WTC11 (cell line): ENCODE measurements at regions not wholly inside any gene's neighbourhood (a gene's known extent, or its start where the extent isn't known, plus 50 kb on each side); places are given as distances from the start of the nearest gene placed in this dataset.

Experiments
- ATAC-seq: fragments of 200-7000 bp; cut with Tn5 transposase; 2 replicates; pipeline ENCODE4 v1.10.0; 2021; ENCODE audit warnings: mild to moderate bottlenecking, moderate library complexity
- CTCF ChIA-PET: fragments of 300-600 bp; sonication (Branson Sonifier 250); formaldehyde crosslinking; loops from one replicate; lab custom pipeline; 2021; ENCODE audit warnings: antibody characterized with exemption; lab: Charles Lee
- POLR2A ChIA-PET: fragments of 350-600 bp; sonication (Branson Sonifier 250); formaldehyde crosslinking; loops from one replicate; lab custom pipeline; 2021; ENCODE audit warnings: antibody characterized with exemption; lab: Charles Lee
- DNase-seq: peaks from one replicate; pipeline ENCODE4 v3.0.0; 2021; ENCODE audit warnings: low spot score
- H3K27ac Mint-ChIP-seq: 2 replicates; pipeline ENCODE4 v1.8.0; 2021; ENCODE audit warnings: mixed read lengths
- H3K27me3 Mint-ChIP-seq: 2 replicates; pipeline ENCODE4 v1.8.0; 2021; ENCODE audit warnings: low read depth, mild to moderate bottlenecking, moderate library complexity, mixed read lengths
- H3K36me3 Mint-ChIP-seq: 2 replicates; pipeline ENCODE4 v1.8.0; 2021; ENCODE audit warnings: mixed read lengths
- H3K4me1 Mint-ChIP-seq: 2 replicates; pipeline ENCODE4 v1.8.0; 2022; ENCODE audit warnings: mixed read lengths
- H3K4me3 Mint-ChIP-seq: 2 replicates; pipeline ENCODE4 v1.8.0; 2021; ENCODE audit warnings: mild to moderate bottlenecking, moderate library complexity, mixed read lengths
- H3K9me3 Mint-ChIP-seq: 2 replicates; pipeline ENCODE4 v1.8.0; 2021; ENCODE audit warnings: mixed read lengths
- AR ChIP-seq: fragments of 250-450 bp; sonication (Bioruptor Pico); IDR thresholded peaks from 2 replicates; pipeline ENCODE4 v1.9.0; 2021; ENCODE audit warnings: mild to moderate bottlenecking
- ARID4B ChIP-seq: sonication (generic); formaldehyde crosslinking; IDR thresholded peaks from 2 replicates; pipeline ENCODE4 v1.8.0; 2023; ENCODE audit warnings: missing genetic modification reagents, mild to moderate bottlenecking, borderline replicate concordance
- ATF6 ChIP-seq: sonication (generic); formaldehyde crosslinking; IDR thresholded peaks from 2 replicates; pipeline ENCODE4 v1.8.1; 2023; ENCODE audit warnings: mild to moderate bottlenecking, missing genetic modification reagents
- FOXK1 ChIP-seq: sonication (generic); formaldehyde crosslinking; IDR thresholded peaks from 2 replicates; pipeline ENCODE4 v1.8.0; 2022; ENCODE audit warnings: mild to moderate bottlenecking, moderate library complexity, missing genetic modification reagents
- GTF2I ChIP-seq: fragments of 250-450 bp; sonication (Bioruptor Pico); conservative IDR thresholded peaks from 2 replicates; pipeline ENCODE4 v1.4.0; 2021; ENCODE audit warnings: mild to moderate bottlenecking
- HMGXB4 ChIP-seq: sonication (generic); formaldehyde crosslinking; IDR thresholded peaks from 2 replicates; pipeline ENCODE4 v1.8.1; 2023; ENCODE audit warnings: mild to moderate bottlenecking, moderate library complexity, missing genetic modification reagents
- IRF1 ChIP-seq: sonication (generic); formaldehyde crosslinking; IDR thresholded peaks from 2 replicates; pipeline ENCODE4 v1.8.0; 2023; ENCODE audit warnings: missing genetic modification reagents
- PREB ChIP-seq: sonication (generic); formaldehyde crosslinking; IDR thresholded peaks from 2 replicates; pipeline ENCODE4 v1.8.1; 2022; ENCODE audit warnings: mild to moderate bottlenecking, missing genetic modification reagents, moderate library complexity, borderline replicate concordance
- SP1 ChIP-seq: sonication (generic); formaldehyde crosslinking; conservative IDR thresholded peaks from 2 replicates; pipeline ENCODE4 v1.8.1; 2022; ENCODE audit warnings: missing genetic modification reagents
- STAT6 ChIP-seq: sonication (generic); formaldehyde crosslinking; conservative IDR thresholded peaks from 2 replicates; pipeline ENCODE4 v1.8.1; 2023; ENCODE audit warnings: mild to moderate bottlenecking, low read depth, missing genetic modification reagents, moderate library complexity
- TEAD1 ChIP-seq: sonication (generic); formaldehyde crosslinking; IDR thresholded peaks from 2 replicates; pipeline ENCODE4 v1.8.0; 2022; ENCODE audit warnings: mild to moderate bottlenecking, missing genetic modification reagents
- TEAD4 ChIP-seq: sonication (generic); formaldehyde crosslinking; IDR thresholded peaks from 2 replicates; pipeline ENCODE4 v1.8.0; 2022; ENCODE audit warnings: mild to moderate bottlenecking, missing genetic modification reagents
- ZBTB21 ChIP-seq: sonication (generic); formaldehyde crosslinking; IDR thresholded peaks from 2 replicates; pipeline ENCODE4 v1.8.1; 2023; ENCODE audit warnings: mild to moderate bottlenecking, missing genetic modification reagents, borderline replicate concordance
- ZNF121 ChIP-seq: sonication (generic); formaldehyde crosslinking; IDR thresholded peaks from 2 replicates; pipeline ENCODE4 v1.8.0; 2023; ENCODE audit warnings: missing genetic modification reagents
- ZNF138 ChIP-seq: sonication (generic); formaldehyde crosslinking; conservative IDR thresholded peaks from 2 replicates; pipeline ENCODE4 v1.8.1; 2022; ENCODE audit warnings: mild to moderate bottlenecking, moderate library complexity, missing genetic modification reagents
- ZNF232 ChIP-seq: sonication (generic); formaldehyde crosslinking; IDR thresholded peaks from 2 replicates; pipeline ENCODE4 v1.8.0; 2022; ENCODE audit warnings: mild to moderate bottlenecking, missing genetic modification reagents
- ZNF396 ChIP-seq: fragments of 250-450 bp; sonication (Bioruptor Pico); IDR thresholded peaks from 2 replicates; pipeline ENCODE4 v1.8.0; 2021; ENCODE audit warnings: mild to moderate bottlenecking, moderate library complexity, borderline replicate concordance
- ZNF416 ChIP-seq: fragments of 250-450 bp; sonication (Bioruptor Pico); IDR thresholded peaks from 2 replicates; pipeline ENCODE4 v1.9.0; 2021; ENCODE audit warnings: mild to moderate bottlenecking, inconsistent platforms
- ZNF512 ChIP-seq: sonication (generic); formaldehyde crosslinking; IDR thresholded peaks from 2 replicates; pipeline ENCODE4 v1.8.1; 2022; ENCODE audit warnings: missing genetic modification reagents, borderline replicate concordance
- ZNF671 ChIP-seq: fragments of 250-450 bp; sonication (Bioruptor Pico); IDR thresholded peaks from 2 replicates; pipeline ENCODE4 v1.8.0; 2021; ENCODE audit warnings: mild to moderate bottlenecking

GRCh38 chrY:10986655-10987054 is 1459.0 kb downstream of the TSPY10 start (continued):
- TF ChIP-seq HMGXB4 (CRISPR knock-in tag) (no peak), ZNF232 (CRISPR knock-in tag) (no peak), AR (CRISPR knock-in tag) (no peak), ZBTB21 (CRISPR knock-in tag) (no peak), ZNF416 (CRISPR knock-in tag) (no peak), ZNF138 (no peak), GTF2I (CRISPR knock-in tag) (no peak), TEAD1 (CRISPR knock-in tag) (no peak), ZNF671 (CRISPR knock-in tag) (no peak), ZNF512 (CRISPR knock-in tag) (no peak), ZNF396 (no peak), SP1 (CRISPR knock-in tag) (no peak), STAT6 (no peak)

- CTCF ChIA-PET: no interaction called here
- Mint-ChIP-seq H3K4me1 (no peaks in the 10 kb centered on the region), H3K9me3 (peaks cover 100% of the 10 kb centered on the region), H3K36me3 (peaks cover 99% of the 10 kb centered on the region), H3K27ac (no peak overlapping the region), H3K4me3 (no peak overlapping the region), H3K27me3 (peaks cover 52% of the 10 kb centered on the region)
- POLR2A ChIA-PET: no interaction called here
- ATAC-seq (no peak), DNase-seq (no peak)
- TF ChIP-seq ATF6 (CRISPR knock-in tag): no peak
- TF ChIP-seq FOXK1: no peak
- no peak for TF ChIP-seq PREB (CRISPR knock-in tag)
- no peak for TF ChIP-seq ZNF121 (CRISPR knock-in tag)
- no peak for TF ChIP-seq ARID4B (CRISPR knock-in tag)
- no peak for TF ChIP-seq IRF1 (CRISPR knock-in tag)
- TF ChIP-seq TEAD4 (CRISPR knock-in tag): no peak
Measured at GRCh38 chrY:10987626-10988025, 1459.9 kb downstream of the TSPY10 start.
